MM.1S (cell line): ENCODE measurements at regions not wholly inside any gene's neighbourhood (a gene's known extent, or its start where the extent isn't known, plus 50 kb on each side); places are given as distances from the start of the nearest gene placed in this dataset.

Experiments
- DNase-seq: peaks from one replicate; pipeline ENCODE4 v3.0.0-alpha.2; 2015
- H2AFZ ChIP-seq: fragments of 300-600 bp; sonication (generic); 2 replicates; pipeline ENCODE4 v1.6.0; 2016; ENCODE audit warnings: antibody characterized with exemption, low read length
- H3F3A ChIP-seq: fragments of 300-600 bp; sonication (generic); 2 replicates; pipeline ENCODE4 v1.6.1; 2016; ENCODE audit warnings: mild to moderate bottlenecking, antibody characterized with exemption, low read length, moderate library complexity, mixed read lengths; ENCODE audit not compliant: insufficient read depth
- H3K27ac ChIP-seq: fragments of 300-600 bp; sonication (generic); 2 replicates; pipeline ENCODE4 v1.5.1; 2016; ENCODE audit warnings: mild to moderate bottlenecking, low read length
- H3K27me3 ChIP-seq: fragments of 300-600 bp; sonication (generic); replicated peaks from 2 replicates; pipeline ENCODE4 v1.6.0; 2016; ENCODE audit warnings: low read length; ENCODE audit not compliant: insufficient read depth
- H3K36me3 ChIP-seq: fragments of 300-600 bp; sonication (generic); replicated peaks from 2 replicates; pipeline ENCODE4 v1.6.1; 2016; ENCODE audit warnings: mild to moderate bottlenecking, low read length, mixed read lengths; ENCODE audit not compliant: insufficient read depth
- H3K4me1 ChIP-seq: fragments of 300-600 bp; sonication (generic); 2 replicates; pipeline ENCODE4 v1.6.1; 2016; ENCODE audit warnings: low read length, mixed read lengths
- H3K4me2 ChIP-seq: fragments of 300-600 bp; sonication (generic); 2 replicates; pipeline ENCODE4 v1.6.0; 2016; ENCODE audit warnings: low read depth, low read length
- H3K4me3 ChIP-seq: fragments of 300-600 bp; sonication (generic); 2 replicates; pipeline ENCODE4 v1.5.1; 2016; ENCODE audit warnings: low read length, mixed read lengths
- H3K79me2 ChIP-seq: fragments of 300-600 bp; sonication (generic); 2 replicates; pipeline ENCODE4 v1.6.1; 2016; ENCODE audit warnings: mixed run types, low read length, mixed read lengths
- H3K9ac ChIP-seq: fragments of 300-600 bp; sonication (generic); 2 replicates; pipeline ENCODE4 v1.6.1; 2016; ENCODE audit warnings: low read length, mixed read lengths
- H3K9me2 ChIP-seq: fragments of 300-600 bp; sonication (generic); replicated peaks from 2 replicates; pipeline ENCODE4 v1.6.1; 2016; ENCODE audit warnings: mild to moderate bottlenecking, low read length, mixed read lengths; ENCODE audit not compliant: insufficient read depth
- H3K9me3 ChIP-seq: fragments of 300-600 bp; sonication (generic); replicated peaks from 2 replicates; pipeline ENCODE4 v1.6.1; 2016; ENCODE audit warnings: mild to moderate bottlenecking, low read length, mixed read lengths; ENCODE audit not compliant: insufficient read depth
- H4K20me1 ChIP-seq: fragments of 300-600 bp; sonication (generic); 2 replicates; pipeline ENCODE4 v1.6.1; 2016; ENCODE audit warnings: mild to moderate bottlenecking, low read length, moderate library complexity, mixed read lengths; ENCODE audit not compliant: insufficient read depth
- CTCF ChIP-seq: fragments of 300-600 bp; sonication (generic); IDR thresholded peaks from 2 replicates; pipeline ENCODE4 v1.5.1; 2016; ENCODE audit warnings: antibody characterized with exemption, low read length, mixed read lengths
- EZH2 ChIP-seq: fragments of 300-600 bp; sonication (generic); optimal IDR thresholded peaks from 2 replicates; pipeline ENCODE3; 2017; ENCODE audit warnings: low read depth, mild to moderate bottlenecking, antibody characterized with exemption, low read length, mixed read lengths
- EZH2phosphoT487 ChIP-seq: fragments of 300-600 bp; sonication (generic); IDR thresholded peaks from 2 replicates; pipeline ENCODE4 v1.6.1; 2018; ENCODE audit warnings: antibody characterized with exemption, low read length

GRCh38 chr1:14300991-14301703, 297.3 kb upstream of the KAZN start:
- no peaks in the 10 kb centered on the region for H3K36me3 ChIP-seq
- H3K9me3 ChIP-seq, result no peaks in the 10 kb centered on the region
- H3K9me2 ChIP-seq, result no peaks in the 10 kb centered on the region
- DNase-seq, result no peak
- H3K9ac ChIP-seq, result no peak overlapping the region
- H3K4me3 ChIP-seq, result no peak overlapping the region
- no peak overlapping the region for H3K27ac ChIP-seq
- no peaks in the 10 kb centered on the region for H3K27me3 ChIP-seq
- no peaks in the 10 kb centered on the region for H3K4me1 ChIP-seq
- no peaks in the 10 kb centered on the region for H3F3A ChIP-seq
- no peaks in the 10 kb centered on the region for H4K20me1 ChIP-seq
- no peaks in the 10 kb centered on the region for H3K79me2 ChIP-seq
- TF ChIP-seq CTCF (no peak), EZH2phosphoT487 (no peak), EZH2 (no peak)
- H3K4me2 ChIP-seq, result no peak overlapping the region
- H2AFZ ChIP-seq, result no peak overlapping the region

- H3K4me2 ChIP-seq, result no peak overlapping the region
- no peaks in the 10 kb centered on the region for H3K4me1 ChIP-seq
- H3K79me2 ChIP-seq, result no peaks in the 10 kb centered on the region
- H3K27ac ChIP-seq, result no peak overlapping the region
- no peaks in the 10 kb centered on the region for H3K36me3 ChIP-seq
- H2AFZ ChIP-seq, result no peak overlapping the region
- no peaks in the 10 kb centered on the region for H3K27me3 ChIP-seq
- no peaks in the 10 kb centered on the region for H3K9me2 ChIP-seq
- no peaks in the 10 kb centered on the region for H3K9me3 ChIP-seq
- TF ChIP-seq EZH2 (no peak), EZH2phosphoT487 (no peak), CTCF (no peak)
- H4K20me1 ChIP-seq, result no peaks in the 10 kb centered on the region
- no peak overlapping the region for H3K9ac ChIP-seq
- H3K4me3 ChIP-seq, result no peak overlapping the region
- no peaks in the 10 kb centered on the region for H3F3A ChIP-seq
- no peak for DNase-seq
Observed at GRCh38 chr1:14301704-14302024, 296.8 kb upstream of the KAZN start.

GRCh38 chr1:14302025-14302424, 296.5 kb upstream of the KAZN start:
- Histone ChIP-seq H3K27me3 (no peaks in the 10 kb centered on the region), H3K9ac (no peak overlapping the region), H3K9me3 (no peaks in the 10 kb centered on the region), H2AFZ (no peak overlapping the region), H3K4me1 (peaks cover 1% of the 10 kb centered on the region), H3F3A (no peaks in the 10 kb centered on the region), H3K27ac (no peak overlapping the region), H3K9me2 (no peaks in the 10 kb centered on the region), H4K20me1 (no peaks in the 10 kb centered on the region), H3K4me2 (no peak overlapping the region), H3K36me3 (no peaks in the 10 kb centered on the region), H3K79me2 (no peaks in the 10 kb centered on the region), H3K4me3 (no peak overlapping the region)
- DNase-seq, result no peak
- no peak for TF ChIP-seq CTCF
- no peak for TF ChIP-seq EZH2phosphoT487
- no peak for TF ChIP-seq EZH2
